OCI-M2 (cell line): ENCODE measurements at regions not wholly inside any gene's neighbourhood (a gene's known extent, or its start where the extent isn't known, plus 50 kb on each side); places are given as distances from the start of the nearest gene placed in this dataset.
"Not testable (repeated sequence)": the region's sequence is repeated elsewhere in the genome, so short reads cannot be mapped to it uniquely, and the experiment has no call there.

Experiments
- DNase-seq: peaks from one replicate; lab custom pipeline; 2025; ENCODE audit not compliant: unreplicated experiment; lab: John Stamatoyannopoulos, UW

DNA sequence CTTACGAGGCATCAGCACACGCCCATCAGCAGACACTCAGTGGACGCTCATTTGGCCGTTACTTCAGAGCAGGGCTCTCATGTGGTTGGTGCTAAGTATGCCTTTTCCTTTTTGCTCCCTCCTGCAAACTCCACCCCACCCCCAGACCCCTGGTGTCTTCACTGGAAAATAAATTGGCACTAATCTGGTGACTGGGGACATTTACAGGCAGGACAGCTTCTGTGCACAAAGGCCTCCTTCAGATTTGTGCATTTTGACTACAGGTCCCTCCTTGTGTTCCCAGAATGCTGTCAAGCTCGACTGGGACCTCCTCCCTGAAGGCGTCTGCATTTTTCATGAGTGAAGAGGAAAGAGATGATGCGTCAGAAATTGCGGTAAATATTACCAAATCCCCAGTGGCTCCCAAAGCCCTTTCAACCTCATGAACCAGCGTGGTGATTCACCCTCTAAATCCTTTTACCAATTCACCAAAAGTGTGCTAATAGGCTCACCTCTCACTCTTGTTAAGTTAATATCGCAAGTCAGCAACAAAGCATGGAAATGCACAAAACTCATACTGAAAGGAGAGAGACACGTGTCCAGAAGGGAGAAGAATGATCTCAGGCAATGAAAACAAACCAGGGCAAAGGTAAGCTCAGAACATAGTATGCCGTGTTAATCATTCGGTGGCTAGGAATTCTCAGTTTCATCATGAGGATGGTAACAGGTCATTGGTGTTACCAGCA is 119.0 kb downstream of the NKX6-1 start:
- no peak for DNase-seq

GRCh38 chr4:84378983-84379382 is 120.1 kb downstream of the NKX6-1 start:
- DNase-seq, result no peak

DNA sequence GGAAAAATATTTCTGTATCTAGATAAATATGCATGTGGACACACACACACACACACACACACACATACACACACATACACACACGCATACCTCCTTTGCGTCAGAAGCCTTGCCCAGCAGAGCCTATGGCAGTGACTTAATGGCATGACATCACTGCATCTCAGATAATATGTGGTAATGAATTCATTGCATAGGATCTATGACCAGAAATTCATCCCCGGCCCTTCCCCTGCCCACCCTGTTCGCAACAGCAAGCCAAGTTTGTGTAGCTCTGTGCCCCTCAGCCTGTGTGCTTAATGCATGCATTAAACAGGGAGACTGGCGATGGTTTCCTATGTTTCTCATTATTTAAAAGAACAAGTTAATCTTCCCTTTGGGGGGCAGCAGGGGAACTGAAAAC is 120.7 kb downstream of the NKX6-1 start:
- DNase-seq, result no peak

GRCh38 chr4:84366907-84367306 is 132.2 kb downstream of the NKX6-1 start:
- DNase-seq, result no peak

DNA sequence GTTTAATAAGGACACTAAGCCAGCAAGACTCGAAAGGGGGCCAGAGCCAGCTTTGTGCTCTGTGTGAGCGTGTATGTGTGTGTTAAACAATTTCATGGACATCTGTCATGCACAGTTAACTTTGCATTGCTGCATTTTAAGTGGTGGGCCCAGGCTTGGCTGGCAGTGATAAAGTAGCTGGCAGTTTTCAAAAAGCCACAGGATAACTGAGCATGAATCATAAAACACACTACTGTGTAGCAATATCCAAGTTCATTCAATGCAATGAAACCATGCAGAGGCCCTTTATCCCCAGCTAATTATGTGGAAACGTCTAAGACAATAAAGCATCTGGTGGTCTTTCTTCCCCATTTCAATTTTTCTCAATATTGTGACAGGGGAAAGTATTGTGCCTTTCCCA is 132.9 kb downstream of the NKX6-1 start:
- no peak for DNase-seq

DNA sequence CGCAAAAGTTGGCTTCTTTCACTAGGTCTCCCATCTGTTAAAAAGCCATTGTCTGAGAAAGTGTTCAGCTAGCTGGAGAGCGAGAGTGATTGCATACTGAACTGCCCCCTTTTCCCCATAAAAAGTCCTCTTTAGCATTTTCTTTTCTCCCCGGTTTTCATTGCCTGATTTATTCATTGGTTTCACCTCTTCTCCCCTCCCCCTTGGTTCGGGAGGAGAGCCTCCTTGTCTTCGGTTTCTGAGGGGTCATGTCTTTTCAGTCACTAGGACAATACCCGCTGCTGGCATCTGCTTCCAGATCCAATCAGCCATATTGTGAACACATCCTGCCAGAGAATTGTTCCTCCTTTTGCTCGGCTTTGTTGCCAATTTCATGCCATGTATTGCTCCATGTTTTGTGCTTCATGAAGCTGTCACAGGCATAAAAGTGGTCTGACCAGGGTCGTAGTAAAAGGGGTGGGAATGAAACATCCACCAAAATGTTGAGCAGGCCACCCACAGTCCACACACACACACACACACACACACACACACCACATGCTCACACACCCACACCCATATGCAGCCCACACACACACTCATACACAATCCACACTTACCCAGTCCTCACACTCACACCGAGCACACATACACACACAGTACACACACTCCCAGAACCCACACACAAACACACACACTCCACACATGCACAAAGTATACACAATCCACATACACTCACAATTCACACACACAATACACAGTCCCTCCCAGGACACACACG is 136.0 kb downstream of the NKX6-1 start:
- DNase-seq, result no peak

DNA sequence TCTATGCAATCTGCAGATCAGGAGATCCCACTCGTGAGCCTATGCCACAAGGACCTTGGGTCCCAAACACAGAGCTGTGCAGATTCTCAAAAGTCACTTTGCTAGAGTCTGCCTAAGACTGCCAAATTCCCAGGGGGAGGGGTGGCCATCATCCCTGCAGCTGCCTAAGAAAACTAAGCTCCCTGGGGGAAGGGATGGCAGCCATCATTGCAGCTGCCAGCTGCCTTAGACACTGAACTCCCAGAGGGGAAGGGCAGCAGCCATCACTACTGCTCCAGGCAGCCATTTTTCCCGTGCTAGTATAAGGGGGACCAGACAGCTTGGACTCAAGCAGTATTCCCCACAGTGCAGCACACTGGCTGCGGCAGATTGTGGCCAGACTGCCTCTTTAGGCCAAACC is 156.9 kb downstream of the NKX6-1 start:
- no peak for DNase-seq

DNA sequence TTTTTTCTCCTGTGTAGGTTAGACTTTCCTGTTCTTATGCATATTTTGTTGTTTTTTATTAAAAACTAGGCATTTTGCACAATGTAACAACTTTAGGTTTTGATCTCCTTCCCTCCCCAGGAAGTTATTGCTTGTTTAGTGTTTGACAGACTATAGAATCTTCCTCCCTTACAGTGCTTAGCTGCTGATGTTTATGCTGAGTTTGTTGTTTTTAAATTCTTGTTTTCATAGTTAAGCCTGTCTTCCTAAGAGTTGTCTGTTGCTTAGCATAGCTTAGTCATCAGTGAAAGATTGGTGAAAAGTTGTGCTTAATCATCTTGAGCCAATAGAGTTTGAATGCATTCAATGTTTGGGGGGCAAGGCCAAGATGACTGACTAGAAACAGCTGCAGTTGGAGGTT is 157.5 kb downstream of the NKX6-1 start:
- DNase-seq, result no peak

- DNase-seq, result no peak
These were observed 160.7 kb downstream of the NKX6-1 start for GRCh38 chr4:84338367-84338766.

- DNase-seq, result no peak
These were observed 162.0 kb downstream of the NKX6-1 start for GRCh38 chr4:84336964-84337705.

DNA sequence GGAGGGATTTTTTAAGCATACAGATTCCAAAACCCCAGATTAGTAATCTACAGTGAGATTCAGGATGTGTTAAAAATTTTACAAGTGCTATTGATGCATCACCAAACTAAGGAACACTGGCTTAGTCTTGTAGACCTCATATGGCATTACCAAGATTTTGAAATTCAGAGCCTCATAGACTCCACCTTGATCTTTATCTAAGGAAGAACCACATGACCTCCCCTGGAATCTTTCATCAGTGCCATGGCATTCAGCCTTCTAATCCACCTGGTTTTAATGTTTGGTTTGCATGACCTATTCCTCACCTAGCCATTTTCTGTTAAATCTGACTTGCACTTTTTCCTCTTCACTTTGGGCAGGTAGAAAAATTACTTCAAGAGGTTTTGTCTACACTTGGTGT is 171.6 kb downstream of the NKX6-1 start:
- DNase-seq, result no peak

- no peak for DNase-seq
These were observed 173.5 kb downstream of the NKX6-1 start for GRCh38 chr4:84325625-84326024.

DNA sequence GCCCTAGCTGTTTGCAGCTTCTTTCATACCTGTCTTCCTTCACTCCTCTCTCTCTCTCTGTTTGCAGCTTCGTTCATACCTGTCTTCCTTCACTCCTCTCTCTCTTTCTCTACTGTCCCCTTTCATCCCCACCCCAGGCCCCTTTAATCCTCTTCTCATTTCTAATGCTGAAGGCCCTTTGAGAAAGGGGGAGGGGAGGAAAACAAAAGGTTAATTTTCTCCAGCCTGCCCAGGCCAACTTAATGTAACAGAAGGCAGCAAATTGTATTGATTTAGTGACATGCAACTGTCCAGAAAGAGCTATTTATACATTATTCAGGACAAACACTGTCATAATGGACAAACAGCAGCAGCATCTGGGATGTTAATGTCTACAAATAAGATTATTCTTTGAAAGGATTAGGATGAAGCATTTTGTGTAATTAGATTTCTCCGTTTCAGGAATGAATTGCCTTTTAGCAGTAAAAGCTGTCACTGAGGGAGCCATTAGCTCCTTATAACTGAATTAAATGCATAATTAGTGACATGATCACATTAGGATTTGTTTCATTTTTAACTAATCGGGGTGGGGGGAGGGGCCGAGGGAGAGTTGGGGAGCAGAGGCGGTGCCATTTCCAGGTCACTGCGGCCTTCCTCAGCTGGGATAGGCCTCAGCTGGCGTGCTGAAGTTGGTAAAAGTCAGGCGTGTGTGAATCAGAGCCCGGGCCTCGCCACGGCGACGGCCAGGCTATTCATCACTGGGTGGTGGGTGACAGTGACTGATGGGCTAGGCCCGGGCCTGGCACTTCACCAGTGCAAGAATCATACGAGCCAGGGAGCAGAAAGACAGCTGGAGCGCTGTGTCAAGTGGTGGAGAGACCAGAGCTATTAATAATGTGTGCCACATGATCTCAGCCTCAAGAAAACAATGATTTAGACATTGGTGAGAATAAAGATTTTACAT is 174.5 kb downstream of the NKX6-1 start:
- DNase-seq, result no peak

GRCh38 chr4:84319124-84319523 is 180.0 kb downstream of the NKX6-1 start:
- DNase-seq, result no peak

- no peak for DNase-seq
These were observed 181.6 kb downstream of the NKX6-1 start for GRCh38 chr4:84317513-84317912.

DNA sequence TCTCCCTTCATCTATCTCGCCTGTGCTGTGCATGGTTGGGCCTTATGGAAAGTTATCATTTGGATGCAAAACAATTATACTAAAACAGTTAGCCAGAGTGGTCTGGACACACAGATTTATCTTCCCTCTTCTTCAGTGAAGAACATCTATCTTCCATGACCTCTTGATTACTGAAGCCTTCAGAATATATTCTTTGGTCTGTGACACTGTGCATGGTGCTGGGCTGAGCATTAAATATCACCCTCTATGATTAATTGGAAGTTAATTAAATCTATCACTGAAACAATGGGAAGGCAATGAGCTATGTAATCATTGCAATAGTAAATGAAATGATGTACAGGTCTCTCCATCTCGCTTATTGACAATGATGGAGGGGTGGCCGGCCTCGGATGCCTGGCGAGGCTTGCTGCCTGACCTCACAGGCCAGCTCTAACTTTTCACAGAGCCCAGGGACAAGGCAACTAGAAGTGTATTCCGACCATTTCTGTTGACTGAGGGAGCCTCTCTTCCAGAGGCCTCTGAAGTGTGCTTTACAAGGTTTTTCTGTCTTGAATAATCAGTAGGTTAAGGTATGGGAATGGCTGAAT is 186.6 kb downstream of the NKX6-1 start:
- DNase-seq, result no peak

DNA sequence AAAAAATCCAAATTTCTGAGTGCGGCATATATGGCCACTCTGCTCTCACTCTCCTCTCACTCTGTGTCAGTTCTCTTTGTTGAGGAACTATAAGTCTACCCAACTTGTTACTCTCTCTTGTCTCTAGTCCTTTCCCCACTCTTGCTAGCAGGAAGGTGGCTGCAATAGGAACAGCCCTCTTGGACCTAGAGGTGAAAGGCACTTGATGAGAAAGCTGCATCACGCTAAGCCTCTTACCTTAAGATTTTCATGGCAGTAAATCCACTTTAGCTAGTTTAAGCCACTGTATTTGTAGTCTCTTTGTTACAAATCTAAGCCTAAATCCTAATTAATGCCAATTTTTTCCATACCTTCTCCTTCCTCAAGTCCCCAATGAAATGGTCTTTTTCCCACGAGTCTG is 189.9 kb downstream of the NKX6-1 start:
- no peak for DNase-seq

DNA sequence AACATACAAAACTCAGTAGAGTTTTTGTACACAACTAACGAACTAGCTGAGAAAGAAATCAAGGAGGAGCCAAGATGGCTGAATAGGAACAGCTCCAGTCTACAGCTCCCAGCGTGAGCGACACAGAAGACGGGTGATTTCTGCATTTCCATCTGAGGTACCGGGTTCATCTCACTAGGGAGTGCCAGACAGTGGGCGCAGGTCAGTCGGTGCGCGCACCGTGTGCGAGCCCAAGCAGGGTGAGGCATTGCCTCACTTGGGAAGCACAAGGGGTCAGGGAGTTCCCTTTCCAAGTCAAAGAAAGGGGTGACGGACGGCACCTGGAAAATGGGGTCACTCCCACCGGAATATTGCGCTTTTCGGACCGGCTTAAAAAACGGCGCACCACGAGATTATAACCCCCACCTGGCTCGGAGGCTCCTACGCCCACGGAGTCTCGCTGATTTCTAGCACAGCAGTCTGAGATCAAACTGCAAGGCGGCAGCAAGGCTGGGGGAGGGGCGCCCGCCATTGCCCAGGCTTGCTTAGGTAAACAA is 200.3 kb downstream of the NKX6-1 start:
- not testable (repeated sequence) for DNase-seq

GRCh38 chr4:84298023-84298718 is 200.9 kb downstream of the NKX6-1 start:
- DNase-seq, result no peak

GRCh38 chr4:84291969-84292368 is 207.1 kb downstream of the NKX6-1 start:
- DNase-seq, result no peak
